ENCODE measurements at regions not wholly inside any gene's neighbourhood (a gene's known extent, or its start where the extent isn't known, plus 50 kb on each side); places are given as distances from the start of the nearest gene placed in this dataset.

DNA sequence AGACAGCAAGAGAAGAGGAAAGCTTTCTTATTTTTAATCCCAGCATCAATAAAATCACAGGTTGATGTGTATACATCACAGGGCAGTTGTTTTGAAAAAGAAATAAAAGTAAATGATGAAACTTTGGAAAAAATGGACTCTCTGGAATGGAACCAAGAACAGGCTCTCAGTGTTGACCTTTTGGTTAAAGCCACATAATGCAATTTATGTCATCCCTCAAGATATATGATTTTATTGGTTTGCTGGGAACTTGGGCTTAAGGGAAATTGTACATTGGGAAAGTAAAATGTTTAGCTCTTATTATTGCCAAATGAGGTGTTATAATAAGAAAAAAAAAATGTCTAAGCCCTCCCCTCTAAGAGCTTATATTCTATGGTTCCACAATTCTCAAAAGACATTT is 139.8 kb upstream of the MTNR1B start:
- TF ChIP-seq CTBP1 (IDR thresholded peaks at IDR 0.05; ENCODE audit: borderline replicate concordance): no peak
- TF ChIP-seq FOXK2 (IDR thresholded peaks at IDR 0.05): no peak
- TF ChIP-seq NFRKB (IDR thresholded peaks at IDR 0.05): no peak
- no peak for TF ChIP-seq TARDBP (IDR thresholded peaks at IDR 0.05)
- no peak for TF ChIP-seq L3MBTL2 (conservative IDR thresholded peaks at IDR 0.05)
- no peak for TF ChIP-seq BHLHE40 (IDR thresholded peaks at IDR 0.05; ENCODE audit: borderline replicate concordance)
- no peak for TF ChIP-seq SP1 (IDR thresholded peaks at IDR 0.05)
- no peak for TF ChIP-seq HDGF (IDR thresholded peaks at IDR 0.05; ENCODE audit: borderline replicate concordance)
- no peak for TF ChIP-seq ELF4 (IDR thresholded peaks at IDR 0.05)
- no peak for TF ChIP-seq FOXA1 (IDR thresholded peaks at IDR 0.05)
- no peak for TF ChIP-seq SUZ12 (IDR thresholded peaks at IDR 0.05)
- no peak for TF ChIP-seq FOXM1 (IDR thresholded peaks at IDR 0.05; ENCODE audit: borderline replicate concordance)

Data from HEK293T (cell line).